Body of pancreas (tissue), 4 donors: ENCODE measurements at regions not wholly inside any gene's neighbourhood (a gene's known extent, or its start where the extent isn't known, plus 50 kb on each side); places are given as distances from the start of the nearest gene placed in this dataset.

Experiments
- CTCF ChIP-seq, 7 experiments: fragments of 450-650 bp in 4 of 7; fragments of 200-600 bp in 3 of 7; sonication (generic) in 3 of 7; IDR thresholded peaks; one replicate each; pipeline ENCODE4 v1.5.1; 2016 to 2019; ENCODE audit warnings: antibody characterized with exemption in 7 of 7
- POLR2A ChIP-seq, 3 donors: fragments of 450-650 bp; IDR thresholded peaks; one replicate each; pipeline ENCODE4 v1.6.1; 2016; ENCODE audit warnings: antibody characterized with exemption in 3 of 3, mild to moderate bottlenecking in 2 of 3

DNA sequence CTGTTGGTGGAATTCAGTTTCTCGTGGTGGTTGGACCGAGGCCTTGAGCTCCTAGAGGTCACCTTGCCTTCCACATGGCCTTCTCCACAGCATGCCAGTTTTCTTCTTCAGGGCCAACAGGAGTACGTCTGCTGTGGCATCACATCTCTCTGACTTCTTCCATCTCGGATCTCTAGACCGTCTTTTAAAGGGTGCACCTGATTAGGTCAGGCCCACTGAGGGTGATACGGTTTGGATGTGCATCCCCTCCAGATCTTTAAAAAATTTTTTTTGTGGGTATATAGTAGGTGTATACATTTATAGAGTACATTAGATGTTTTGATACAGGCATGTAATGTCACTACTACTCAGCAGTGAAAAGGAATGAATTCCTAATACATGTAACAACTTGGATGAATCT is 58.3 kb upstream of the BRD7 start:
- TF ChIP-seq POLR2A (IDR thresholded peaks at IDR 0.05) = no peak
- no peak for TF ChIP-seq CTCF (IDR thresholded peaks at IDR 0.05)
